Heart left ventricle (tissue), 16 donors: ENCODE measurements at regions not wholly inside any gene's neighbourhood (a gene's known extent, or its start where the extent isn't known, plus 50 kb on each side); places are given as distances from the start of the nearest gene placed in this dataset.

Experiments used
- ATAC-seq, 4 donors: fragments of 200-7000 bp; cut with Tn5 transposase; one replicate each; pipeline ENCODE4 v1.9.1; 2020 to 2022; ENCODE audit warnings: moderate library complexity in 4 of 4, mild to moderate bottlenecking in 3 of 4, moderate number of reproducible peaks in 1 of 4
- DNase-seq, 5 donors: peaks; one replicate each; pipeline ENCODE4 v3.0.0-alpha.2; 2020
- H3K27ac ChIP-seq, 12 donors: fragments of 200-600 bp; sonication (generic) in 4 of 12; one replicate each; pipeline versions ENCODE4 v1.5.0 to v1.8.0; 2016 to 2022; ENCODE audit warnings: mild to moderate bottlenecking in 2 of 12
- H3K27me3 ChIP-seq, 9 donors: fragments of 200-600 bp; sonication (generic) in 2 of 9; one replicate each; pipeline versions ENCODE4 v1.5.1 to v1.8.0; 2016 to 2022; ENCODE audit warnings: mild to moderate bottlenecking in 3 of 9
- H3K36me3 ChIP-seq, 9 donors: fragments of 200-600 bp; sonication (generic) in 2 of 9; one replicate each; pipeline versions ENCODE4 v1.5.0 to v1.8.0; 2018 to 2022; ENCODE audit warnings: mild to moderate bottlenecking in 2 of 9
- H3K4me1 ChIP-seq, 12 donors: fragments of 200-600 bp; sonication (generic) in 4 of 12; one replicate each; pipeline versions ENCODE4 v1.5.0 to v1.8.0; 2016 to 2022; ENCODE audit warnings: mild to moderate bottlenecking in 3 of 12
- H3K4me3 ChIP-seq, 12 donors: fragments of 200-600 bp; sonication (generic) in 4 of 12; one replicate each; pipeline versions ENCODE4 v1.5.0 to v1.8.0; 2017 to 2022; ENCODE audit warnings: mild to moderate bottlenecking in 9 of 12, moderate library complexity in 4 of 12
- H3K9me3 ChIP-seq, 12 donors: fragments of 200-600 bp; sonication (generic) in 4 of 12; one replicate each; pipeline versions ENCODE4 v1.5.0 to v1.8.0; 2016 to 2022; ENCODE audit warnings: mild to moderate bottlenecking in 1 of 12
- CTCF ChIP-seq, 12 donors: fragments of 200-600 bp; sonication (generic) in 4 of 12; IDR thresholded peaks; one replicate each; pipeline versions ENCODE4 v1.5.0 to v1.8.0; 2018 to 2022; ENCODE audit warnings: antibody characterized with exemption in 12 of 12, mild to moderate bottlenecking in 5 of 12
- POLR2A ChIP-seq, 2 donors: fragments of 450-650 bp; IDR thresholded peaks; one replicate each; pipeline ENCODE4 v1.6.1; 2017; ENCODE audit warnings: antibody characterized with exemption in 2 of 2, mild to moderate bottlenecking in 2 of 2, moderate library complexity in 2 of 2
- WGBS, 4 donors: extraction: QIAGEN DNeasy Blood & Tissue Kit in 2 of 4; methylation state at CpG; one replicate each; pipeline versions ENCODE4 v1.1.5 to v1.1.7; 2013 to 2018; 5-methylcytosine and 5-hydroxymethylcytosine counted together
- intact Hi-C, 10 donors: fragments of 100-400 bp; cut with DNase I; formaldehyde crosslinking; loops; one replicate each; pipeline versions ENCODE4 v1.11.1 to v1.14.2; 2022
- donor health status: ischemic (EF 13 %, LVEDD 7.1; RV severe dilation, severe dysfunction).
- donor health status: healthy with polysubstance abuse.
- donor health status: DM: no; HTN: yes; CAD: no.
- donor health status: DM: no; HTN: no; CAD: no.
- donor health status: ischemic (EF 25% LVEDD 6.9; RV normal size, moderate dysfunction).
- donor health status: ischemic (EF 25% LVEDD 5.7; RV mildly dilated, moderate dysfunction).
- donor health status: healthy.
- donor health status: DM: yes; HTN: yes; CAD: no.
- donor health status: ischemic (EF 35%, LVEDD 5.7; RV mildly dilated, moderate dysfunction).
- donor health status: nonischemic (EF 11% LVEDD 7.7; RV severe dilation, severe dysfunction).
- donor health status: DM: yes; HTN: yes; CAD: no.
- donor health status: PGD.
- donor health status: ischemic (EF 29% LVEDD 5.4; RV normal size, mild dysfunction).
- donor health status: nonischemic (EF 23%, LVEDD 6.1; RV moderate dilation, normal function).

- peak in 2 of 5 donors; percentile 18 to 30 for DNase-seq
- WGBS, 4 donors = 35 to 39% (median 35%) methylated on average over 11 of the region's 11 CpGs
- TF ChIP-seq CTCF (IDR thresholded peaks at IDR 0.05) (peak; percentile 19 to 52 (median 36)), POLR2A (IDR thresholded peaks at IDR 0.05) (no peak)
- H3K4me3 ChIP-seq = no peak overlapping the region
- intact Hi-C loops = loop anchor here in 1 of 10 donors (2.0 kb wide), 1 partner anchor 593 kb away; no protein-coding TSS in a partner anchor
- H3K4me1 ChIP-seq = no peaks in the 10 kb centered on the region
- no peaks in the 10 kb centered on the region for H3K36me3 ChIP-seq
- H3K27me3 ChIP-seq = peaks cover 0 to 10% (median 0%) of the 10 kb centered on the region in 9 donors
- ATAC-seq = peak in 1 of 4 donors; percentile 49
- H3K9me3 ChIP-seq = no peaks in the 10 kb centered on the region
- H3K27ac ChIP-seq = no peak overlapping the region
Measured at GRCh38 chr2:152925547-152926448, 207.4 kb downstream of the ARL6IP6 start.

GRCh38 chr2:152924722-152925121 lies 206.3 kb downstream of the ARL6IP6 start:
- H3K36me3 ChIP-seq = no peaks in the 10 kb centered on the region
- H3K4me3 ChIP-seq = no peak overlapping the region
- peaks cover 0 to 10% (median 0%) of the 10 kb centered on the region in 9 donors for H3K27me3 ChIP-seq
- no peak overlapping the region for H3K27ac ChIP-seq
- no peaks in the 10 kb centered on the region for H3K9me3 ChIP-seq
- WGBS, 4 donors = 68 to 81% (median 78%) methylated on average over 3 of the region's 3 CpGs
- ATAC-seq (no peak), DNase-seq (no peak)
- H3K4me1 ChIP-seq = no peaks in the 10 kb centered on the region
- intact Hi-C loops = no loop called here
- TF ChIP-seq CTCF (IDR thresholded peaks at IDR 0.05) (no peak), POLR2A (IDR thresholded peaks at IDR 0.05) (no peak)

GRCh38 chr2:152924219-152924618 lies 205.8 kb downstream of the ARL6IP6 start:
- no peaks in the 10 kb centered on the region for H3K9me3 ChIP-seq
- WGBS, 4 donors = 80 to 89% (median 84%) methylated on average over 1 of the region's 1 CpG
- H3K36me3 ChIP-seq = no peaks in the 10 kb centered on the region
- no peak for TF ChIP-seq POLR2A (IDR thresholded peaks at IDR 0.05)
- no peak for TF ChIP-seq CTCF (IDR thresholded peaks at IDR 0.05)
- peaks cover 0 to 10% (median 0%) of the 10 kb centered on the region in 9 donors for H3K27me3 ChIP-seq
- H3K4me1 ChIP-seq = no peaks in the 10 kb centered on the region
- no peak overlapping the region for H3K4me3 ChIP-seq
- DNase-seq (no peak), ATAC-seq (no peak)
- H3K27ac ChIP-seq = no peak overlapping the region
- intact Hi-C loops = no loop called here

GRCh38 chr2:152920846-152921245 lies 202.4 kb downstream of the ARL6IP6 start:
- TF ChIP-seq CTCF (IDR thresholded peaks at IDR 0.05) (no peak), POLR2A (IDR thresholded peaks at IDR 0.05) (no peak)
- Histone ChIP-seq H3K4me1 (no peaks in the 10 kb centered on the region), H3K4me3 (no peak overlapping the region), H3K9me3 (no peaks in the 10 kb centered on the region), H3K36me3 (no peaks in the 10 kb centered on the region), H3K27me3 (peaks cover 0 to 5% (median 0%) of the 10 kb centered on the region in 9 donors), H3K27ac (no peak overlapping the region)
- intact Hi-C loops = no loop called here
- WGBS, 4 donors = 50 to 65% (median 57%) methylated on average over 2 of the region's 2 CpGs
- DNase-seq = no peak
- no peak for ATAC-seq
